Transverse colon (tissue), 4 donors: ENCODE measurements at regions not wholly inside any gene's neighbourhood (a gene's known extent, or its start where the extent isn't known, plus 50 kb on each side); places are given as distances from the start of the nearest gene placed in this dataset.

Experiments used
- DNase-seq: peaks from one replicate; pipeline ENCODE4 v3.0.0-alpha.2; 2019
- H3K27ac ChIP-seq, 4 donors: fragments of 200-600 bp; sonication (generic); 2 replicates each; pipeline ENCODE4 v1.5.1; 2016 to 2018; ENCODE audit warnings: inconsistent platforms in 4 of 4
- H3K27me3 ChIP-seq: fragments of 200-600 bp; sonication (generic); 2 replicates; pipeline ENCODE4 v1.5.1; 2017; ENCODE audit warnings: inconsistent platforms
- H3K36me3 ChIP-seq, 4 donors: fragments of 200-600 bp; sonication (generic); 2 replicates each; pipeline ENCODE4 v1.5.1; 2017 to 2019; ENCODE audit warnings: inconsistent platforms in 4 of 4
- H3K4me1 ChIP-seq, 4 donors: fragments of 200-600 bp; sonication (generic); 2 replicates each; pipeline ENCODE4 v1.5.1; 2017 to 2020; ENCODE audit warnings: inconsistent platforms in 4 of 4
- H3K4me3 ChIP-seq, 4 donors: fragments of 200-600 bp; sonication (generic); 1 replicate in 1 of 4; 2 replicates in 3 of 4; pipeline versions ENCODE4 v1.5.1 to v1.6.1; 2017 to 2019; ENCODE audit warnings: inconsistent platforms in 4 of 4
- H3K9me3 ChIP-seq, 2 donors: fragments of 200-600 bp; sonication (generic); 2 replicates each; pipeline ENCODE4 v1.5.1; 2017 to 2019; ENCODE audit warnings: inconsistent platforms in 2 of 2
- CTCF ChIP-seq, 5 experiments: fragments of 200-600 bp in 3 of 5; fragments of 450-650 bp in 2 of 5; sonication (generic) in 3 of 5; IDR thresholded peaks; 1 replicate in 2 of 5; 2 replicates in 3 of 5; pipeline ENCODE4 v1.5.1; 2016 to 2017; ENCODE audit warnings: antibody characterized with exemption in 5 of 5, inconsistent platforms in 3 of 5, mild to moderate bottlenecking in 2 of 5, moderate library complexity in 1 of 5
- EP300 ChIP-seq: sonication (generic); formaldehyde crosslinking; IDR thresholded peaks from one replicate; pipeline ENCODE4 v1.6.1; 2017; ENCODE audit warnings: antibody characterized with exemption, low read depth
- POLR2A ChIP-seq: fragments of 450-650 bp; IDR thresholded peaks from one replicate; pipeline ENCODE4 v1.6.1; 2016; ENCODE audit warnings: antibody characterized with exemption, mild to moderate bottlenecking, moderate library complexity
- POLR2AphosphoS5 ChIP-seq, 3 donors: sonication (generic); formaldehyde crosslinking; IDR thresholded peaks; one replicate each; pipeline ENCODE4 v1.6.1; 2016; ENCODE audit warnings: antibody characterized with exemption in 3 of 3
- WGBS, 2 donors: methylation state at CpG; one replicate each; pipeline ENCODE4 v1.1.5; 2018; ENCODE audit warnings: low coverage in 1 of 2; 5-methylcytosine and 5-hydroxymethylcytosine counted together
- in situ Hi-C, 4 donors: fragments of 200-750 bp; cut with MboI; loops; one replicate each; pipeline versions ENCODE4 v1.15.0 to v1.15.1; 2017; ENCODE audit warnings: low sequenced_read_pairs in 3 of 4, low pct_ligation_motif_present in 1 of 4, low pct_unique_long_range_greater_than_20kb in 1 of 4
- intact Hi-C: fragments of 100-400 bp; cut with DNase I; formaldehyde crosslinking; loops from one replicate; pipeline ENCODE4 v1.15.1; 2023; ENCODE audit warnings: low total_unique reads

GRCh38 chr6:76639941-76640340, 567.5 kb upstream of the IMPG1 start:
- intact Hi-C loops (no loop called here), in situ Hi-C loops (no loop called here)
- Histone ChIP-seq H3K4me1 (no peaks in the 10 kb centered on the region), H3K27ac (no peak overlapping the region), H3K36me3 (no peaks in the 10 kb centered on the region), H3K27me3 (no peaks in the 10 kb centered on the region), H3K9me3 (no peaks in the 10 kb centered on the region), H3K4me3 (no peak overlapping the region)
- TF ChIP-seq CTCF (IDR thresholded peaks at IDR 0.05) (no peak), POLR2AphosphoS5 (IDR thresholded peaks at IDR 0.05) (no peak)
- 60 to 74% methylated on average over 1 of the region's 1 CpG for WGBS, 2 donors
- no peak for DNase-seq

GRCh38 chr6:76634695-76635094, 562.2 kb upstream of the IMPG1 start:
- H3K27me3 ChIP-seq = no peaks in the 10 kb centered on the region
- no peaks in the 10 kb centered on the region for H3K4me1 ChIP-seq
- TF ChIP-seq EP300 = no peak
- no peak for TF ChIP-seq POLR2AphosphoS5 (IDR thresholded peaks at IDR 0.05)
- TF ChIP-seq CTCF (IDR thresholded peaks at IDR 0.05) = no peak
- no peak for TF ChIP-seq POLR2A
- no peak for DNase-seq
- in situ Hi-C loops = no loop called here
- H3K36me3 ChIP-seq = no peaks in the 10 kb centered on the region
- H3K27ac ChIP-seq = no peak overlapping the region
- intact Hi-C loops = no loop called here
- no peaks in the 10 kb centered on the region for H3K9me3 ChIP-seq
- no peak overlapping the region for H3K4me3 ChIP-seq

- WGBS, 2 donors = 64 to 67% methylated on average over 2 to 5 of the region's 5 CpGs
- no peak for TF ChIP-seq CTCF (IDR thresholded peaks at IDR 0.05)
- TF ChIP-seq POLR2A = no peak
- no peak for TF ChIP-seq POLR2AphosphoS5 (IDR thresholded peaks at IDR 0.05)
- no peak for TF ChIP-seq EP300
- H3K9me3 ChIP-seq = no peaks in the 10 kb centered on the region
- no peaks in the 10 kb centered on the region for H3K4me1 ChIP-seq
- H3K27ac ChIP-seq = no peak overlapping the region
- no peak for DNase-seq
- H3K36me3 ChIP-seq = no peaks in the 10 kb centered on the region
- in situ Hi-C loops = no loop called here
- H3K27me3 ChIP-seq = no peaks in the 10 kb centered on the region
- no peak overlapping the region for H3K4me3 ChIP-seq
- intact Hi-C loops = no loop called here
Measured at GRCh38 chr6:76633259-76633658, 560.8 kb upstream of the IMPG1 start.

GRCh38 chr6:76631622-76632021, 559.2 kb upstream of the IMPG1 start:
- Histone ChIP-seq H3K4me3 (no peak overlapping the region), H3K27me3 (no peaks in the 10 kb centered on the region), H3K4me1 (no peaks in the 10 kb centered on the region), H3K9me3 (no peaks in the 10 kb centered on the region), H3K36me3 (no peaks in the 10 kb centered on the region), H3K27ac (no peak overlapping the region)
- TF ChIP-seq CTCF (IDR thresholded peaks at IDR 0.05) (no peak), EP300 (no peak), POLR2A (no peak), POLR2AphosphoS5 (IDR thresholded peaks at IDR 0.05) (no peak)
- 89 to 90% methylated on average over 2 to 9 of the region's 9 CpGs for WGBS, 2 donors
- intact Hi-C loops (no loop called here), in situ Hi-C loops (no loop called here)
- no peak for DNase-seq
